ENCODE measurements at regions not wholly inside any gene's neighbourhood (a gene's known extent, or its start where the extent isn't known, plus 50 kb on each side); places are given as distances from the start of the nearest gene placed in this dataset.

- Histone ChIP-seq H3K9me3 (0 out of 3 replicates have a peak, but pooled peaks cover 3% of the 10 kb centered on the region), H3K4me1 (no peaks in the 10 kb centered on the region), H3K4me3 (no peak overlapping the region), H3K4me2 (no peak overlapping the region), H3K27ac (no peak overlapping the region)
- WGBS (ENCODE audit: missing lambda C conversion rate) = 18% methylated on average over 4 of the region's 4 CpGs
- no peak for ATAC-seq
- DNase-seq (ENCODE audit: low read depth in 1 of 2, low spot score in 1 of 2) = no peak
- CTCF ChIA-PET = no interaction called here
- POLR2A ChIA-PET = no interaction called here
- TF ChIP-seq ZC3H11A (IDR thresholded peaks at IDR 0.05) (no peak), GATA3 (IDR thresholded peaks at IDR 0.05; ENCODE audit: borderline replicate concordance) (no peak), KDM1A (IDR thresholded peaks at IDR 0.05; ENCODE audit: low read depth) (no peak), FOSL2 (IDR thresholded peaks at IDR 0.05) (no peak), FOSL2 (CRISPR knock-in tag; IDR thresholded peaks at IDR 0.05) (no peak), USF2 (IDR thresholded peaks at IDR 0.05) (no peak), EP300 (IDR thresholded peaks at IDR 0.05) (no peak)
- no peak for FAIRE-seq
These were observed 257.6 kb upstream of the CPHXL start for GRCh38 chr16:75983741-75984381.

- Histone ChIP-seq H3K4me2 (no peak overlapping the region), H3K9me3 (0 out of 3 replicates have a peak, but pooled peaks cover 3% of the 10 kb centered on the region), H3K4me3 (no peak overlapping the region), H3K27ac (no peak overlapping the region), H3K4me1 (no peaks in the 10 kb centered on the region)
- FAIRE-seq (no peak), ATAC-seq (no peak), DNase-seq (ENCODE audit: low read depth in 1 of 2, low spot score in 1 of 2) (no peak)
- CTCF ChIA-PET = no interaction called here
- POLR2A ChIA-PET = no interaction called here
- TF ChIP-seq CBX8 (IDR thresholded peaks at IDR 0.05) = no peak
- TF ChIP-seq EHMT2 (IDR thresholded peaks at IDR 0.05; ENCODE audit: low read depth) = no peak
- WGBS (ENCODE audit: missing lambda C conversion rate) = 53% methylated on average over 2 of the region's 2 CpGs
These were observed 261.0 kb upstream of the CPHXL start for GRCh38 chr16:75987323-75987722.

- POLR2A ChIA-PET = no interaction called here
- ATAC-seq (no peak), DNase-seq (ENCODE audit: low read depth in 1 of 2, low spot score in 1 of 2) (no peak), FAIRE-seq (no peak)
- WGBS (ENCODE audit: missing lambda C conversion rate) = 20% methylated on average over 3 of the region's 3 CpGs
- Histone ChIP-seq H3K4me2 (no peak overlapping the region), H3K9me3 (no peaks in the 10 kb centered on the region), H3K4me3 (no peak overlapping the region), H3K4me1 (no peaks in the 10 kb centered on the region), H3K27ac (no peak overlapping the region)
- no peak for TF ChIP-seq HEYL (CRISPR knock-in tag; IDR thresholded peaks at IDR 0.05)
- no peak for TF ChIP-seq ELK1 (IDR thresholded peaks at IDR 0.05; ENCODE audit: low read depth, low read length)
- no peak for TF ChIP-seq KDM1A (IDR thresholded peaks at IDR 0.05; ENCODE audit: low read depth)
- TF ChIP-seq MAX (IDR thresholded peaks at IDR 0.05) = no peak
- no peak for TF ChIP-seq EP300 (IDR thresholded peaks at IDR 0.05)
- TF ChIP-seq SREBF2 (IDR thresholded peaks at IDR 0.05) = no peak
- TF ChIP-seq POLR2AphosphoS2 (conservative IDR thresholded peaks at IDR 0.05; ENCODE audit: low read length) = no peak
- no peak for TF ChIP-seq HOXA7 (CRISPR knock-in tag; IDR thresholded peaks at IDR 0.05)
- TF ChIP-seq RFX5 (IDR thresholded peaks at IDR 0.05) = no peak
- TF ChIP-seq FOSB (CRISPR knock-in tag; IDR thresholded peaks at IDR 0.05) = no peak
- TF ChIP-seq GATA3 (IDR thresholded peaks at IDR 0.05; ENCODE audit: borderline replicate concordance) = no peak
- no peak for TF ChIP-seq HES2 (IDR thresholded peaks at IDR 0.05)
- CTCF ChIA-PET = no interaction called here
These were observed 270.2 kb upstream of the CPHXL start for GRCh38 chr16:75996491-75996890.

GRCh38 chr16:75997606-75998005 is 271.3 kb upstream of the CPHXL start:
- TF ChIP-seq BCL3 (IDR thresholded peaks at IDR 0.05) (no peak), HMGXB4 (CRISPR knock-in tag; IDR thresholded peaks at IDR 0.05; ENCODE audit: borderline replicate concordance) (no peak), HOXA7 (CRISPR knock-in tag; IDR thresholded peaks at IDR 0.05) (no peak), RCOR1 (IDR thresholded peaks at IDR 0.05; ENCODE audit: low read depth, low read length) (no peak), FOSB (CRISPR knock-in tag; IDR thresholded peaks at IDR 0.05) (no peak), CHD4 (IDR thresholded peaks at IDR 0.05; ENCODE audit: borderline replicate concordance) (no peak), CEBPB (IDR thresholded peaks at IDR 0.05) (no peak)
- Histone ChIP-seq H3K4me1 (no peaks in the 10 kb centered on the region), H3K27ac (no peak overlapping the region), H3K4me2 (no peak overlapping the region), H3K9me3 (no peaks in the 10 kb centered on the region), H3K4me3 (no peak overlapping the region)
- CTCF ChIA-PET = no interaction called here
- ATAC-seq (no peak), FAIRE-seq (no peak), DNase-seq (ENCODE audit: low read depth in 1 of 2, low spot score in 1 of 2) (no peak)
- WGBS (ENCODE audit: missing lambda C conversion rate) = 54% methylated on average over 6 of the region's 6 CpGs
- POLR2A ChIA-PET = no interaction called here
